Natural killer cell (primary cell): ENCODE measurements at regions not wholly inside any gene's neighbourhood (a gene's known extent, or its start where the extent isn't known, plus 50 kb on each side); places are given as distances from the start of the nearest gene placed in this dataset.

Experiments
- ATAC-seq, 3 donors: fragments of 150-1000 bp in 2 of 3; fragments of 200-7000 bp in 1 of 3; cut with Tn5 transposase; 1 replicate in 1 of 3; 2 replicates in 2 of 3; pipeline ENCODE4 v1.10.0; 2021; ENCODE audit warnings: mild to moderate bottlenecking in 2 of 3, moderate library complexity in 2 of 3
- DNase-seq, 2 donors: peaks; one replicate each; pipeline versions ENCODE4 v3.0.0 to v3.0.0-alpha.2; 2013 to 2021; ENCODE audit warnings: mixed read lengths in 1 of 2
- H3K27ac ChIP-seq: one replicate; pipeline ENCODE4 v1.5.1; 2013; ENCODE audit warnings: mild to moderate bottlenecking, low read length
- H3K27me3 ChIP-seq: one replicate; pipeline ENCODE4 v1.6.1; 2013; ENCODE audit warnings: low read length; ENCODE audit not compliant: control insufficient read depth, insufficient read depth
- H3K36me3 ChIP-seq: one replicate; pipeline ENCODE4 v1.6.1; 2013; ENCODE audit warnings: low read length; ENCODE audit not compliant: control insufficient read depth, insufficient read depth
- H3K4me1 ChIP-seq: one replicate; pipeline ENCODE4 v1.6.1; 2013; ENCODE audit warnings: low read length; ENCODE audit not compliant: control insufficient read depth, insufficient read depth
- H3K4me3 ChIP-seq: one replicate; pipeline ENCODE4 v1.5.1; 2013; ENCODE audit warnings: low read length
- H3K9me3 ChIP-seq: one replicate; pipeline ENCODE4 v1.6.1; 2013; ENCODE audit warnings: low read length; ENCODE audit not compliant: control insufficient read depth, insufficient read depth
- H3K27ac Mint-ChIP-seq, 2 donors: one replicate each; pipeline ENCODE4 v1.8.0; 2022; ENCODE audit warnings: mild to moderate bottlenecking in 2 of 2, mixed read lengths in 2 of 2, moderate library complexity in 1 of 2
- H3K27me3 Mint-ChIP-seq, 2 donors: one replicate each; pipeline ENCODE4 v1.8.0; 2022; ENCODE audit warnings: low read depth in 2 of 2, mixed read lengths in 2 of 2
- H3K36me3 Mint-ChIP-seq: one replicate; pipeline ENCODE4 v1.8.0; 2022; ENCODE audit warnings: mixed read lengths
- H3K4me1 Mint-ChIP-seq, 2 donors: one replicate each; pipeline ENCODE4 v1.8.0; 2022; ENCODE audit warnings: mixed read lengths in 2 of 2
- H3K4me3 Mint-ChIP-seq: one replicate; pipeline ENCODE4 v1.8.0; 2022; ENCODE audit warnings: mild to moderate bottlenecking, moderate library complexity, mixed read lengths
- H3K9me3 Mint-ChIP-seq, 2 donors: one replicate each; pipeline ENCODE4 v1.8.0; 2022; ENCODE audit warnings: mixed read lengths in 2 of 2
- CTCF ChIP-seq: fragments of 200-600 bp; IDR thresholded peaks from one replicate; pipeline ENCODE4 v1.8.0; 2022; ENCODE audit warnings: antibody characterized with exemption
- WGBS: methylation state at CpG from one replicate; pipeline ENCODE4 v1.1.7; 2013; ENCODE audit warnings: missing lambda C conversion rate; ENCODE audit not compliant: insufficient coverage; 5-methylcytosine and 5-hydroxymethylcytosine counted together
- intact Hi-C: fragments of 100-400 bp; cut with micrococcal nuclease; formaldehyde crosslinking; loops from one replicate; pipeline ENCODE4 v1.14.2; 2022

- whole genome bisulfite sequencing = 93% methylated on average over 1 of the region's 2 CpGs
- Histone ChIP-seq H3K27ac (no peak overlapping the region), H3K9me3 (no peaks in the 10 kb centered on the region), H3K4me1 (no peaks in the 10 kb centered on the region), H3K27me3 (no peaks in the 10 kb centered on the region), H3K4me3 (no peak overlapping the region), H3K36me3 (no peaks in the 10 kb centered on the region)
- Mint-ChIP-seq H3K4me3 (no peak overlapping the region), H3K9me3 (no peaks in the 10 kb centered on the region), H3K27me3 (peaks cover 8 to 14% of the 10 kb centered on the region in 2 donors), H3K27ac (no peak overlapping the region), H3K36me3 (no peaks in the 10 kb centered on the region), H3K4me1 (no peaks in the 10 kb centered on the region)
- intact Hi-C loops = no loop called here
- TF ChIP-seq CTCF = no peak
- ATAC-seq (no peak), DNase-seq (no peak)
These were observed 102.6 kb upstream of the ATP1A1 start for GRCh38 chr1:116270316-116271057.

- Histone ChIP-seq H3K9me3 (no peaks in the 10 kb centered on the region), H3K27me3 (no peaks in the 10 kb centered on the region), H3K27ac (no peak overlapping the region), H3K4me1 (no peaks in the 10 kb centered on the region), H3K4me3 (no peak overlapping the region), H3K36me3 (no peaks in the 10 kb centered on the region)
- DNase-seq = no peak
- no peaks in the 10 kb centered on the region for H3K9me3 Mint-ChIP-seq
- WGBS = 90% methylated on average over 8 of the region's 8 CpGs
- no peaks in the 10 kb centered on the region for H3K4me1 Mint-ChIP-seq
- intact Hi-C loops = no loop called here
- ATAC-seq = no peak
- H3K4me3 Mint-ChIP-seq = no peak overlapping the region
- H3K27me3 Mint-ChIP-seq = peaks cover 16 to 18% of the 10 kb centered on the region in 2 donors
- TF ChIP-seq CTCF = no peak
- no peaks in the 10 kb centered on the region for H3K36me3 Mint-ChIP-seq
- H3K27ac Mint-ChIP-seq = no peak overlapping the region
These were observed 99.8 kb upstream of the ATP1A1 start for GRCh38 chr1:116273042-116273783.

- H3K9me3 ChIP-seq = no peaks in the 10 kb centered on the region
- Mint-ChIP-seq H3K9me3 (no peaks in the 10 kb centered on the region), H3K27me3 (peaks cover 32 to 33% of the 10 kb centered on the region in 2 donors), H3K4me3 (no peak overlapping the region), H3K4me1 (no peaks in the 10 kb centered on the region), H3K36me3 (no peaks in the 10 kb centered on the region), H3K27ac (no peak overlapping the region)
- H3K27ac ChIP-seq = no peak overlapping the region
- WGBS = 91% methylated on average over 7 of the region's 7 CpGs
- no peak for TF ChIP-seq CTCF
- no peaks in the 10 kb centered on the region for H3K36me3 ChIP-seq
- DNase-seq (no peak), ATAC-seq (no peak)
- peaks cover 3% of the 10 kb centered on the region for H3K27me3 ChIP-seq
- no peaks in the 10 kb centered on the region for H3K4me1 ChIP-seq
- no peak overlapping the region for H3K4me3 ChIP-seq
- intact Hi-C loops = no loop called here
These were observed 96.5 kb upstream of the ATP1A1 start for GRCh38 chr1:116276532-116276931.
